HPDE6-E6E7 (cell line): ENCODE measurements at regions not wholly inside any gene's neighbourhood (a gene's known extent, or its start where the extent isn't known, plus 50 kb on each side); places are given as distances from the start of the nearest gene placed in this dataset.
A peak's percentile ranks its signal among the peaks of the same experiment; 100 is the strongest.
"Not testable (repeated sequence)": the region's sequence is repeated elsewhere in the genome, so short reads cannot be mapped to it uniquely, and the experiment has no call there.

Experiments
- DNase-seq: peaks from one replicate; pipeline ENCODE4 v3.0.0; 2011; ENCODE audit warnings: missing footprints; ENCODE audit errors: extremely low spot score

DNA sequence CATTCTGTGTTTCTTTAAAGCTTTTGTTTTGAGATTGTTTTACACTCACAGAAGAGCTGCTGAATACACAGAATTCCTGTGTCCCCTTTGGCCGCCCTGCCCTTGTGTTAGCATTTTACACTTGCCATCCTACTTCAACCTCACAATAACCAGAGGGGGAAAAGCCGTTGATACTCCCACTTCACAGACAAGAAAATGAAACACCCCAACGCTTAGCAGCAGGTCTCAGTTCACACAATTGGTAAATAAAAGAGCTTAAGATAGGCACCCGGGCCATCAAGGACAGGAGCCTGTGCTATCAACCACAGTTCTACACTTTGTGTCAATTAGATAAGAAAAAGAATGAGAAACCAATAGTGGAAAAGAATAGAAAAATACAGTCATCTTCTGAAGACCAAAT, 178.0 kb downstream of the SYK start:
- no peak for DNase-seq

DNA sequence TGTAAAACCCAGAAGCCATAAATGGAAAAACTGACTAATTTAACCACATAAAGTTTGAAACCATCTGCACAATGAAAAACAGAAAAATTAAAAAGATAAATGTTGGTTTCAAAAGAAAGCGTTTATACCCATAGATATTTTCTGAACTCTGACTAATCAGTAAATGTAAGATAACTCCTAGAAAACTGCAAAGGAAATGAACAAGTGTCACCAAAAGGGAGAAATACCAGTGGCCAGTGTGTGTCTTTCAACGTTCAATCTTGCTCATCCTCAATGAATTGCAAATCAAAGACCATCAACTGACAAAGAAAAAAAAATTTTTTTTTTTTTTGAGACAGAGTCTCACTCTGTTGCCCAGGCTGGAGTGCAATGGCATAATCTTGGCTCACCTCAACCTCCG, 180.1 kb downstream of the SYK start:
- DNase-seq: no peak

DNA sequence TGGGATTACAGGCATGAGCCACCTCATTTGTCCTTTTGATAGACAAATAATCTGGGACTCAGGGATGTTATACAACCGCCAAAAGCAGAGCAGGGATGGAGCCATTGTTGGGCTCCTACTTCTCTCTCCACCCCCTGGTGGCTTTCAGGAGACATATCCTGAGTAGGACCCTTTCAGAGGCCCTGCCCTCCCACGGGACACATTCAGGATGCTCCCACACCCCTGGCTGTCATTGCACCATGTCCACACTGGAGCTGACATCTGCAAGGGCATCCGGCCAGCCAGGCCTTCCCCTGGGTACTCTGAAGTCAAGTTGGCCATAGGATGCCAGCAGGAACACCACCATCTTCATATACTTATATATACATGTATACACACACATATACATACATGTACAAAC, 181.8 kb downstream of the SYK start:
- DNase-seq: no peak

- DNase-seq: no peak
Measured at GRCh38 chr9:90985631-90986030, 184.0 kb downstream of the SYK start.

DNA sequence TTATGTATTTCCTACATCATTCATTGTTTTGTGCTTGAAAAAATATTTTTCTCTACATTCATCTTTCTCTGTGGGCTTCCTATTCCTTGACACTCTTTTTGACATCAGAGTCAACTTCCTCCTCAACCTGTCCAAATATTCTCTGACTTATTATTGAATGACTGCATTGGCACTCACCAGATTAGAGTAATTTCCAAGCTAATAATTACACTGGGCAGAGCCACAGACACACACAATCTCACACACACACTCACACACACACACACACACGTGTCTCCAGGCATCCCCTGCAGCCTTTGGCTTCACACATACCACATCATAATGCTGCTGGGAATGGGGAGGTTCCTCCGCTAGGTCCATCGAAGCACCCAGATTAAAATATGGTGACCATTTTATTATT, 184.5 kb downstream of the SYK start:
- DNase-seq: no peak

DNA sequence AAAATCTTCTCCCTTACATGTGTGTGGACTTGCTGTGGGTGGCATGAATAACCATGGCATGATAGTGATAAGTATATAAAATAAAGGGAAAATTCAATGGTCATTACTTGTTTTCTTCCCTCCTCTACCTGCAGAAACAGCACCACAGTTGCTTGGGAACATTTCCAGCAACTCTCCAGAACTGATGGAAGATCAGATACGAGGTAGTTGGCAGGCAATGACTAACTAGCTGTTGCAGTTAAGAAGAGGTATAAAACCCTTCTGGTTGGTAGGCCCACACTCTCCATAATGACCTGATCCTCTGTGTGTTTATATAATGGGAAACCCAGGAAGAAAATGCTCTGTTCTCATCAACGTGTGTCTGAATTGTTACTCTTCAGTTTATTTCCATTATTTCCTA, 185.9 kb downstream of the SYK start:
- DNase-seq: no peak

- no peak for DNase-seq
Measured at GRCh38 chr9:90988318-90988717, 186.7 kb downstream of the SYK start.

- DNase-seq: no peak
Measured at GRCh38 chr9:90991953-90992352, 190.3 kb downstream of the SYK start.

DNA sequence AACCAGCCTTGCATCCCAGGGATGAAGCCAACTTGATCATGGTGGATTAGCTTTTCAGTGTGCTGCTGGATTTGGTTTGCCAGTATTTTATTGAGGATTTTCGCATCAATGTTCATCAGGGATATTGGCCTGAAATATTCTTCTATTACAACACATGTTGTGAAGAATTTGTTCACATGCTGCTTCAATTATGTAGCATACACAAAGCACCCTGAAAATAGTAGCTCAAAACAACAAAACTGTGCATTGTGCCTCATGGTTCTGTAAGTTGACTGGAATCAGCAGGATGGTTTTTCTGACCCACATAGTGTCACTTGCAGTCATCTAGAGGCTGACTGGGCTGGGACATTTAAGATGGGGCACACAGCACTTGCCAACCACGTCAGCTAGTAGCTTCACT, 193.9 kb downstream of the SYK start:
- DNase-seq: no peak

DNA sequence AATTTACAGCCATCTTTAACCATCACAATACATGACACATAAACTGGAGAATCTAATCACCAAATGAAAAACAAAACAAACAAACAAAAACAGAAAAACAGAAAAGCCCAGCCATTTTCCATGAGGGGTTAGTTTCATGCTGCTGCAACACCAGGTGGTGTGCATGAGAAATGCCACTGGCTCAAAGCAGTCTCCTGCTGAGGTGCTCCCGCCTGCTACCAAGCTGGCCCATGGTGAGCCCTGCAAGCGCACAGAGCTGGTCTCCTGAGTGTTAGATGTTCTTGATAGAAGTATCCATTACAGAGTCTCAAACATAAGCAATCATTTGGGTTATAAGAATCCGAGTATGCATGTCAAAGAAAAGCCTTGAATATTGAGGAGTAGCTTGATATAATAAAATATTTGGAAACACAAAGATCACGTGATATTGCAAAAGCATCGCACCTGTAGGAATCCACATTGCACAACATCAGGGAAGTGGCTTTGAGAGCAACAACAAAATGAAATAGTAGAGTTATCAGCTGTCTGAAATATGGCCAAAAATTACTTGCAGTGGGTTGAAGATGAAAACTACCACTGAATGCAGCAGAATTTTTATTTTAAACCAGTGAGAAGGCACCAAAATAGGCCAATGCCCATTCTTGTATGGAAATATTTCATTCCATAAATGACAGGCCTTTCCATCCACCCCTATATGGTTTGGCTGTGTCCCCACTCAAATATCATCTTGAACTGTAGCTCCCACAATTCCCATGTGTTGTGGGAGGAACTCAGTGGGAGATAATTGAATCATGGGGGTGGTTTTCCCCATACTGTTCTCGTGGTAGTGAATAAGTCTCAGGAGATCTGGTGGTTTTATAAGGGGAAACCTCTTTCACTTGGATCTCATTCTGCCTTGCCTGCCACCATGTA, 194.8 kb downstream of the SYK start:
- DNase-seq: no peak

GRCh38 chr9:90998573-90998972, 197.0 kb downstream of the SYK start:
- DNase-seq: no peak

- DNase-seq: no peak
Measured at GRCh38 chr9:90999425-91000397, 198.1 kb downstream of the SYK start.

DNA sequence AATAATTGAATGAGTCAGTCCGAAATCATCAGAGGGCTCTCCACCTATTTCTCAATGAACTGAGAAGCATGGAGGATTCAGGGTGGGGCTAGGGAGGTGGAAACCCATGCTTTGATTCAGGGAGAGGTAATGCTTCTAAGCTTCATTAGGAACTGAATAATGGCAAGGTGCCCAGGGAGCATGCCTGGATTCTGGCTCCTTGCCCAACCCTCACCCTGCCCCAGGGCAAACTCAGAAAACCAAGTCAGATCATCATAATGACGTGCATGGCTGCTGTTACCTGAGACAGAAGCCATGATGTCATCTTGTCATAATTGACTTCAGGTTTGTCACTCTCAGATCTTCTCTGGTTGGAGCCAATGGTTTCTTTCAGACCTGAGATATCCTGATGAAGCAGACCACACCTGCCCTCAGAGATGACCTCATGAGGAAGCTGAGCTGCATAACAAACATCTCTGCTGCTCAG, 199.6 kb downstream of the SYK start:
- peak; percentile 88 for DNase-seq

DNA sequence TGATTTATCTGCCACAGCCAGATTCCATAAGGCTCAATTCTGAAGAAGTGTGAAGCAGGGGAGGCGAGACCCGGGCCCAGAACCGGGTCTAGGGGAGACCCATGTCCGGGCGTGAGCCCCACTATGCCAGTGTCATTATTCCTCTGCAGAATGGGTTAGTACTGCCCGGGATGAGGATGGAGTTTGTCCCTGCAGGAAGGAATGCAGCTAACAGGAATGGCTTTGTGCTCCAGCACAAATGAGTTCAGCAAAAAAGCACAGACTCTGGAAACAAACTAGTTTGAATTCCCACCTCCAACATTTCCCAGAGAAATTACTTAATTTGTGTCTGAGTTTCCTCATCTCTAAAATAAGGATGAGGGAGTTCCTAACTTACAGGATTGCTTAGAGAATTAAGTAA, 202.9 kb downstream of the SYK start:
- DNase-seq: no peak

DNA sequence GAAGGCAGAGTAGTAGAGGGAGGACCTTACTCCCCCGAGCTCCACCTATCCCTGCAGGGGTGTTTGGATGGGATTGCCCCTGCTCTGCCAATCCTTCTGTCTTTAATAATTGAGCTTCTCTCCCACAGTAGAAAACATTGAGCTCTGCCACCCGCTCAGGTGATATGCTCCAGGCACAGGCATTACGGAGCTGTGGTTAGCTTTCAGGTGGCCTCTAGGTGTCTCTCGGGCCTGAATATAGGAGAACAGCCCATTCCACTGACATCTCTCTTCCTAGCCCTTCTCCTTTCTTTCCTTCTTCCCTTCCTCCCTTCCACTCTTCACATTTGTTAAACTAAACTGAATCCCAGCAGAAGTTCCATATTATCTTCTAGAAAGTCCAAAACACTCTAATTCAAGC, 203.4 kb downstream of the SYK start:
- DNase-seq: no peak

DNA sequence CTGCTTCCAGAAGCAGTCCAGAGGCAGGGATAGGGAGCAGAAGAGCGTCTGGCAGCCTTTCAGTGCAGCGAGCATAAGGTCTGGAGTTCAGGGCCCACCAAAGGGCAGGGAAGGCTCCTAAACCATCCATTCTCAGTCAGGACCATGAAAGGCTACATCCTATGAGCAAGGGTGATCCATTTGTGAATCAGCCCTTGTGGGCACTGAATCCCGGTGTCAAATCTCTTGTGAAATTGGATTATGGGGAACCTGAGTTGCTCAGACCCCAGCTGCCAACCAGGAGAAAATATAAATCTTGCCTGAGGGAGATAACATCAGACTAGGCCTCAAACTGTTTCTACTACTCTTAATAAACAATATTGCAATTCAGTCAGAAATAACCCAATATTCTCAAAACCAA, 204.4 kb downstream of the SYK start:
- DNase-seq: no peak

DNA sequence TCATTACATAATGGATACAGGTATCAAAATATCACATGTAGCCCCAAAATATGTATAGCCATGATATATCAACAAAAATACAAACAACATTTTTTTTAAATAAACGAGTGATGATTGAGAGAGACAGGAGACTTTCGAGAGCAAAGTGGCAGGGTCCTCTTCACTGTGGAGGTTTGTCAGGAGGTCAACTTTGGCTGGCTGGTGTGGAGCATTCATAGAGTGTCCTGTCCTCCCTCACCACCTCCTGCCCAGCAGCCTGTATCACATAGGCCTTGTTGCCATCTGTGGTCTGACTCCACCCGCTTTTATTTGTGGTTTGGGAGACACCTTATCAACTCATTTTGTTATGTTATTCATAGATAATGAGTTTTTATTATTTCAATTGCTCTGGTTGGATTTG, 206.9 kb downstream of the SYK start:
- no peak for DNase-seq

- DNase-seq: no peak
Measured at GRCh38 chr9:91011891-91012290, 210.3 kb downstream of the SYK start.

DNA sequence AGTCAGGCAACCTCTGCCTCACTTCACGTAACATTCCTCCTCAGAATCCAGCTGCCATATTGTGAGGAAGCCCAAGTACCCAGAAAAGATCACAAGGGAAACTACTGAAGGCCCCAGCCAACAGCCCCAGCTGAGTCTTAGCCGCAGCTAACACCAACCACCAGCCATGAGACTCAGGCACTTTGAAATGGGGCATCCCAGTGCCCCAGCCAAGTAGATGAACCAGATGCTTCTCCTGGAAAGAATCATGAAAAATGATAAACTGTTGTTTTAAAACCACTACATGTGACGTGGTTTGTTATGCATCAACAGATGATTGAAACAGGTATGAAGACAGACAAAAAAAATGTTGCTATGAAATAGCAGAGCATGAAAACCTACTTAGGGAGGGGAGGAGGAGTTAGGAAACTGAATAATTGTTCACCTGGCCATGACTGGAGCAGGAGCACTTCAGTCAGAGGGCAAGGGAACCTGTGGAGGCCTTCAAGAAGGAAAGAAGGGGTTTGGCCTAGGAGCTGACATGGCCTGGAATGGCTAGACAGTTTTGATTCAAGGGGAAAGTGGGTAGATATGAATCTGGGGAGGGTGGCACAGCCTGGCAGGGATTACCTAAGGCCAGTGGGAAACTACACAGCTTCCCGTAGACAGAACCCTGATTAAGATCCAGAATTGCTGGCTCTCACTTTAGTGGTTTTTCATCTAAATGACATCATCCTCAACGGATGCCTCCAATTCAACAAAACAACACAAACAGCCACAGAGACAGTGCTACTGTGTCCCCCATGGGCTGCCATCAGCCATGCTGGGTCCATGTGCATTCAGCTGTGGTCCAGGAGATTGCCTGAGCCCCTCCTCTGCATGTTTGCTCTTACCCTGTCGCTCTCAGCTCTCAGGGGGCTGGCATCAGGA, 211.6 kb downstream of the SYK start:
- no peak for DNase-seq

DNA sequence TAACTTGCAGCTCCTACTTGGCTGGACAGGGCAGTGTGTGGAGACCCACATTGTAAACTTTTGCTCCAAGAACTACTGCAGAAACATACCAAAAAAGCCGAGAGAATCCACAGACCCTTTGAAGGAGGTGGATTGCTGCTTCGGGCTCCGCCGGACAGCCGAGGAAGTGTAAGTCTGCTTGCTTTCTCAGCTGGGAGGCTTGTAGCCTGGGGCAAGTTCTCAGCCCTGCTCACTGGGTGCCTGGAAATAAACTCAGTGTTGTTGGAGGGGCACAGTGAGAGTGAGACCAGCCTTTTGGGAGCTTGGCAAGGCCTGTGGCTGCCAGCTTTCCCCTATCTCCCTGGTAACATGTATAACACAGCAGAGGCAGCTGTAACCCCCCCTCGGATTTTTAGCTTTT, 215.6 kb downstream of the SYK start:
- DNase-seq: no peak

DNA sequence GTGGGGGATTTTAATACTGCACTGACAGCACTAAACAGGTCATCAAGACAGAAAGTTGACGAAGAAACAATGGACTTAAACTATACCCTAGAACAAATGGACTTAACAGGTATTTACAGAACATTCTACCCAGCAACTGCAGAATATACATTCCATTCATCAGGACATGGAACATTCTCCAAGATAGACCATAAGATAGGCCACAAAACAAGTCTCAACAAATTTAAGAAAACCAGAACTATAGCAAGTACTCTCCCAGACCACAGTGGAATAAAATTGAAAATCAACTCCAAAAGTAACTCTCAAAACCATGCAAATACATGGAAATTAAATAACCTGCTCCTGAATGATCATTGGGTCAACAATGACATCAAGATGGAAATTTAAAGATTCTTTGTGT, 218.3 kb downstream of the SYK start:
- DNase-seq: not testable (repeated sequence)

GRCh38 chr9:91021656-91022055, 220.0 kb downstream of the SYK start:
- not testable (repeated sequence) for DNase-seq
